ENCODE measurements at regions not wholly inside any gene's neighbourhood (a gene's known extent, or its start where the extent isn't known, plus 50 kb on each side); places are given as distances from the start of the nearest gene placed in this dataset.

- TF ChIP-seq EZH2phosphoT487 (IDR thresholded peaks at IDR 0.05; ENCODE audit: insufficient read depth, low read depth): no peak
- no peak for TF ChIP-seq EZH2 (IDR thresholded peaks at IDR 0.05; ENCODE audit: insufficient read depth, poor library complexity, severe bottlenecking)
Measured at GRCh38 chr9:105979290-105979689, 284.9 kb downstream of the TMEM38B start.
